Neural progenitor cell (in vitro differentiated cells): ENCODE measurements at regions not wholly inside any gene's neighbourhood (a gene's known extent, or its start where the extent isn't known, plus 50 kb on each side); places are given as distances from the start of the nearest gene placed in this dataset.

Experiments
- EZH2phosphoT487 ChIP-seq: fragments of 200-600 bp; sonication (generic); IDR thresholded peaks from 2 replicates; pipeline ENCODE4 v1.6.1; 2017; ENCODE audit warnings: antibody characterized with exemption
- TF ChIP-seq, protein P1 (sequence below): fragments of 200-600 bp; sonication (generic); IDR thresholded peaks from 2 replicates; pipeline ENCODE4 v1.5.1; 2017; ENCODE audit warnings: antibody characterized with exemption, mild to moderate bottlenecking

DNA sequence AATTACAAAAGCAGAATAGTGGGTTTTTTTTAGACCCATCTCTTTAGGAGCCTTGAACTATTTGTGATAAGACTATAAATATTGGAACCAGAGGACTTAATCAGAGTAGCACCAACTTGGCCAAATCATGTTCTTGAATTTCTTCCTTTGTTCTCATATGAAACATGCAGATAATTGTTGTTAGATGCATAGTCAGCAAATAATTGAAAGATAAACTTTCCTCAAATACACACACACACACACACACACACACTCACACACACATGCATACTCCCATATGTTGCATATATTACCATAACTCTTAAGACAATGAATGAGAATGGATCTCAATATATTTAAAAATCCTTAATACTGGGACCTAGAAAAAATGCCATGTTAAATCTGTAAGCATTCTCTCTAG is 310.4 kb downstream of the KCNJ2 start:
- no peak for TF ChIP-seq EZH2phosphoT487
- TF ChIP-seq, protein P1, sequence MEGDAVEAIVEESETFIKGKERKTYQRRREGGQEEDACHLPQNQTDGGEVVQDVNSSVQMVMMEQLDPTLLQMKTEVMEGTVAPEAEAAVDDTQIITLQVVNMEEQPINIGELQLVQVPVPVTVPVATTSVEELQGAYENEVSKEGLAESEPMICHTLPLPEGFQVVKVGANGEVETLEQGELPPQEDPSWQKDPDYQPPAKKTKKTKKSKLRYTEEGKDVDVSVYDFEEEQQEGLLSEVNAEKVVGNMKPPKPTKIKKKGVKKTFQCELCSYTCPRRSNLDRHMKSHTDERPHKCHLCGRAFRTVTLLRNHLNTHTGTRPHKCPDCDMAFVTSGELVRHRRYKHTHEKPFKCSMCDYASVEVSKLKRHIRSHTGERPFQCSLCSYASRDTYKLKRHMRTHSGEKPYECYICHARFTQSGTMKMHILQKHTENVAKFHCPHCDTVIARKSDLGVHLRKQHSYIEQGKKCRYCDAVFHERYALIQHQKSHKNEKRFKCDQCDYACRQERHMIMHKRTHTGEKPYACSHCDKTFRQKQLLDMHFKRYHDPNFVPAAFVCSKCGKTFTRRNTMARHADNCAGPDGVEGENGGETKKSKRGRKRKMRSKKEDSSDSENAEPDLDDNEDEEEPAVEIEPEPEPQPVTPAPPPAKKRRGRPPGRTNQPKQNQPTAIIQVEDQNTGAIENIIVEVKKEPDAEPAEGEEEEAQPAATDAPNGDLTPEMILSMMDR, result no peak
